ENCODE measurements at regions not wholly inside any gene's neighbourhood (a gene's known extent, or its start where the extent isn't known, plus 50 kb on each side); places are given as distances from the start of the nearest gene placed in this dataset.

DNA sequence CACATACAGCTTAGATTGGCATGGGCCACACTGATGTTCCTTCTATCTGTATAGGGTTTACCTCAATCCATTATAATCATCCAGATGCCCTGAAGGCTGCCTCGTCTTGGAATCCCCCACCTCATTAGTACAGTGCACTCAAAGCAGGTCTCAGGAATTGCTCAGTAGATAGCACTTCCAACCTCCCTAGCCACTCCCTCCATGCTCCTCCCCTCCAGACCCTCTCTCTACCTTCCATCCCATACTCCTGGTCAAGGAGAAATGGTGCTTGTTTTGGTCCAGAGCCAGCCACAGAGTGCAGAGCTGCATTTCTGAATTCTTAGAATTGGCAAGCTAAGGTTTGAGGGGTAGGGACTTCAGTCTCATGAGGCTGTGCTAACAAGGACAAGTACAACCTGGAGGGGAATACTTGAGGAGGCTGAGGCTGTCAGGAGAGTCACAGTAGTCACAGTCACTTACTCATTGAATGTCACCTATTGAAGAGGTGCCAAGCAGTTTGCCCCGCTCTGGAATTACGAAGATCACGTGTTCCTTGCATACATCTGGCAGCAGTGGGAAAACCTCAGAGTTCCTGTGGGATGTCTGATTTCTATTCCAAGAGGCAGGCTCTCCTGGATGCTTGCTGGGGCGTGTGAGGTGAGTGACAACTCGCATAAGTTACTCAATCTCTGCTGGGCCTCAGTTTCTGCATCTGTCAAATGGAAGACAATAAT, 60.7 kb upstream of the ZNF746 start:
- Histone ChIP-seq H3K4ac (replicated peaks; ENCODE audit: insufficient read length, low read depth, low read length) (no peak overlapping the region), H2BK12ac (ENCODE audit: low read depth, low read length) (no peak overlapping the region), H3K14ac (ENCODE audit: insufficient read length) (no peak overlapping the region), H3K27ac (ENCODE audit: low read depth, low read length) (no peak overlapping the region), H4K8ac (ENCODE audit: extremely low read depth, insufficient read depth, low read length) (no peak overlapping the region), H2BK120ac (replicated peaks; ENCODE audit: low read depth, low read length) (no peak overlapping the region), H3K56ac (replicated peaks; ENCODE audit: insufficient read length, low read depth, low read length) (no peak overlapping the region), H3K18ac (ENCODE audit: extremely low read depth, low read length) (no peak overlapping the region), H3K4me1 (replicated peaks in 1 of 4; ENCODE audit: control insufficient read depth in 3 of 4, insufficient read depth in 4 of 4, low read length in 3 of 4) (no peaks in the 10 kb centered on the region), H4K91ac (replicated peaks; ENCODE audit: insufficient read length, low read length) (no peak overlapping the region), H3K23me2 (ENCODE audit: low read depth, low read length) (no peaks in the 10 kb centered on the region), H2AFZ (ENCODE audit: low read length) (no peak overlapping the region), H3K9me3 (ENCODE audit: insufficient read depth in 2 of 2, low read depth in 1 of 2, low read length in 1 of 2) (peaks cover 0 to 13% of the 10 kb centered on the region in 2 experiments; a peak in 1 of 4 replicates), H3K9ac (replicated peaks in 1 of 4; ENCODE audit: extremely low read depth in 1 of 4, low read depth in 3 of 4, low read length in 3 of 4) (no peak overlapping the region), H3K23ac (ENCODE audit: insufficient read length) (no peak overlapping the region), H4K20me1 (replicated peaks in 1 of 2; ENCODE audit: control insufficient read depth in 1 of 2, insufficient read depth in 2 of 2, low read length in 2 of 2) (no peaks in the 10 kb centered on the region), H2BK15ac (ENCODE audit: low read length) (no peak overlapping the region), H3K79me1 (ENCODE audit: low read depth, low read length) (no peaks in the 10 kb centered on the region), H3K4me3 (ENCODE audit: extremely low read depth in 1 of 4, insufficient read depth in 2 of 4, low read depth in 3 of 4, low read length in 4 of 4) (no peak overlapping the region), H3K36me3 (ENCODE audit: control insufficient read depth in 2 of 4, insufficient read depth in 4 of 4, low read length in 3 of 4) (peaks cover 0 to 18% (median 4%) of the 10 kb centered on the region in 4 experiments; a peak in 4 of 8 replicates), H3K27me3 (replicated peaks in 1 of 4; ENCODE audit: control insufficient read depth in 3 of 4, extremely low read depth in 1 of 4, insufficient read depth in 3 of 4, low read length in 3 of 4) (no peaks in the 10 kb centered on the region), H3K4me2 (ENCODE audit: insufficient read depth in 1 of 2, low read depth in 2 of 2, low read length in 2 of 2) (no peak overlapping the region), H2BK5ac (ENCODE audit: low read depth, low read length) (no peak overlapping the region), H4K5ac (ENCODE audit: insufficient read length, low read depth, low read length) (no peak overlapping the region), H2BK20ac (ENCODE audit: low read length) (no peak overlapping the region), H3K79me2 (ENCODE audit: control insufficient read depth in 1 of 2, insufficient read depth in 2 of 2, low read length in 2 of 2) (no peaks in the 10 kb centered on the region), H2AK5ac (ENCODE audit: low read depth, low read length) (no peak overlapping the region)
- CTCF ChIA-PET (ENCODE audit: partially characterized antibody): interaction anchor here (1.0 to 2.3 kb wide), 2 partner anchors 9 to 13 kb away, joined by 4 read pairs; no protein-coding TSS in a partner anchor
- POLR2A ChIA-PET (ENCODE audit: partially characterized antibody): interaction anchor here (0.9 to 1.4 kb wide), 3 partner anchors 10 to 11 kb away, joined by 3 to 4 read pairs (median 4); no protein-coding TSS in a partner anchor
- FAIRE-seq (no peak), DNase-seq (ENCODE audit: low read depth in 1 of 2, low spot score in 2 of 2) (no peak)
- WGBS, 2 experiments (ENCODE audit: extremely low coverage in 1 of 2, insufficient coverage in 1 of 2, insufficient read length in 1 of 2, insufficient replicate concordance in 2 of 2, low coverage in 1 of 2, low lambda C conversion rate in 2 of 2, missing lambda C conversion rate in 1 of 2): 89% methylated on average over 6 of the region's 6 CpGs; no CpG with 5 or more reads in 1 of the 2 experiments
- TF ChIP-seq NANOG (IDR thresholded peaks at IDR 0.05; ENCODE audit: insufficient read depth, low read depth, low read length, poor library complexity, severe bottlenecking) (no peak), JUN (IDR thresholded peaks at IDR 0.05; ENCODE audit: low read depth, low read length) (no peak), CBX5 (IDR thresholded peaks at IDR 0.05; ENCODE audit: low read depth, low read length) (no peak), GTF2F1 (IDR thresholded peaks at IDR 0.05; ENCODE audit: borderline replicate concordance, low read depth, low read length) (no peak), CREB1 (IDR thresholded peaks at IDR 0.05) (no peak), SIX5 (IDR thresholded peaks at IDR 0.05; ENCODE audit: low read depth, low read length) (no peak), BCL11A (IDR thresholded peaks at IDR 0.05; ENCODE audit: low read depth in 2 of 2, low read length in 2 of 2) (no peak), POU5F1 (IDR thresholded peaks at IDR 0.05; ENCODE audit: low read depth, low read length) (no peak)

Measured in H1 (cell line).